HG02798 (cell line): ENCODE measurements at regions not wholly inside any gene's neighbourhood (a gene's known extent, or its start where the extent isn't known, plus 50 kb on each side); places are given as distances from the start of the nearest gene placed in this dataset.
A peak's percentile ranks its signal among the peaks of the same experiment; 100 is the strongest.

Experiments
- ATAC-seq: cut with Tn5 transposase; IDR thresholded peaks from one replicate; pipeline ENCODE4 v1.9.1; 2021; ENCODE audit warnings: mild to moderate bottlenecking; ENCODE audit not compliant: unreplicated experiment, poor library complexity

- ATAC-seq = no peak
Observed at GRCh38 chr20:39132511-39132910, 170.4 kb downstream of the DHX35 start.

- no peak for ATAC-seq
Observed at GRCh38 chr20:39132093-39132492, 169.9 kb downstream of the DHX35 start.

- no peak for ATAC-seq
Observed at GRCh38 chr20:39130627-39131026, 168.5 kb downstream of the DHX35 start.

- no peak for ATAC-seq
Observed at GRCh38 chr20:39129523-39129922, 167.4 kb downstream of the DHX35 start.

DNA sequence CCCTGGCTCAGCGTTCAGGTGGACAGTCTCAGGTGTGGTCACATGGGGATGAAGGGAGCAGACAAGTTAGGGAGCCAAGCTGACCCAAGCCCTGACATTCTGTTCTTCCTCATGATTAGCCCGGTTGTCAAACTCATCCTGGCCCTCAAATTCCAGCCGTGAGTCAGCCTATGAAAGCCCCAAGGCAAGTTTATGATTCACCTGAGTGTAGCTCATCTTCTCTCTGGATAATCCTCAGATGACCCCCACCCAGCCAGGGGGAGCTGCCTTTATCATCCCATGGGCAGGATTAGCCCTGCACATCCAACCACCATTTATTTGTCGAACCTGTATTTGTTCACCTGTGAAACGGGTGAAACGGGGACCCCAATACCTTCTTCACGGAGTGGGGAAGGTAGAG, 161.9 kb downstream of the DHX35 start:
- no peak for ATAC-seq

DNA sequence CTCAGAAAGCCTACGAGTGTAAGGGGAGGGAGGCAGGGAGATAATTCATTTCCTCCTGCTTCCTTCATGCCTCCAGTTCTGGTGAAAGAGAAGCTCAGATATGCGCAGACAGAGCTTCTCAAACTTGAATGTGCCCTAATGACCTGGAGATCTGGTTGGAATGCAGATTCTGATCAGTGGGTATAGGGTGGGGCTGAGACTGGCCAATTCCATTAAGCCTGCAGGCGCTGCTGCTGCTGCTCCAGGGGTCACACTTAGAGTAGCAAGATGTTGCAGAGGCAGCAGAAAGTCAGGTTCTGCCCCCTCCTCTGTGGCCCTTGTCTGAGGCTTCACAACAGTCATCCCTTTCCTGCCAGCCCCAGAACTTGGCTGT, 161.0 kb downstream of the DHX35 start:
- no peak for ATAC-seq

DNA sequence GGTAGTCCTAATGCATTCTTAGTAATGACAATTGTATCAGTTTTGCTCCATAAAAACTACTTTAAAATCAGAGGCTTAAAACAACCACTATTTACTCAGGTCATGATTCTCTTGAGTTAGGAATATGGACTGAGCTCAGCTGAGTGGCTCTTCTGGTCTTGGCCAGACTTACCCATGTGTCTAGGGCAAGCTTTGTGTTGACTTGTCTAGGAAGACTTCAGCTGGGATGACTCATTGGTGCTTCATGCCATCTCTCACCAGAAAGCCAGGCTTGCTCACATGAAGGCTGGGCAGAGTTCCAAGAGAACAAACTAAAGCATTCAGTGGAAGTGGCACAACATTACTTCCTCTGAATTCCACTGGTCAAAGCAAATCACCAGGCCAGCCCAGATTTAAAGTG, 155.3 kb downstream of the DHX35 start:
- no peak for ATAC-seq

GRCh38 chr20:39116020-39116419, 153.9 kb downstream of the DHX35 start:
- ATAC-seq = no peak

DNA sequence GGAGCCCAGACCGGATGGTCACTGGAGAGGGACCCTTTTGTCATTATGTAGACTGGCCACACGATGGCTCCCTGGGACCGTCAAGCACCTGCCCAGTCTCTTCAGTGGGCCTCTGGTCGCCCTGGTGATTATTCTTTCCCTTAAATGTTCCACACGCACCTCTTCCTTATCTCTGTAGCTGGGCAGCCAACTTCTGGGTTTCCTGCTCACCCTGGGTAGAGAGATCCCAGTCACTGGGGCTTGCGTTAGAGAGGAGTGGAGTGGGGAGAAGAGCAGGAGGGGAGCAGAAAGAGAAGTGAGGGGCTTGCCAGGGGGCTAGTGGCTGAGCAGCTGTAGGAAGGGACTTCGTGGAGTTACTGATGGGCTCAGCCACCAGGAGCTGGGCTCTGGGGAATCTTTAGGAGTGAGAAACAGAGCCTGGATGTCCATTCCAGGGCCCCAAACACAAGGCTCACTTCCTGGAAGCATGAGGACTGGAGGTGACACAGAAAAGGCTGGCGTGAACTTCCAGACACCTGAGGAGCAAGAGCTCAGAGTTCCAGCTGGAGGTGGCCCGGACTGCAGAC, 150.1 kb downstream of the DHX35 start:
- ATAC-seq = peak; percentile 65

DNA sequence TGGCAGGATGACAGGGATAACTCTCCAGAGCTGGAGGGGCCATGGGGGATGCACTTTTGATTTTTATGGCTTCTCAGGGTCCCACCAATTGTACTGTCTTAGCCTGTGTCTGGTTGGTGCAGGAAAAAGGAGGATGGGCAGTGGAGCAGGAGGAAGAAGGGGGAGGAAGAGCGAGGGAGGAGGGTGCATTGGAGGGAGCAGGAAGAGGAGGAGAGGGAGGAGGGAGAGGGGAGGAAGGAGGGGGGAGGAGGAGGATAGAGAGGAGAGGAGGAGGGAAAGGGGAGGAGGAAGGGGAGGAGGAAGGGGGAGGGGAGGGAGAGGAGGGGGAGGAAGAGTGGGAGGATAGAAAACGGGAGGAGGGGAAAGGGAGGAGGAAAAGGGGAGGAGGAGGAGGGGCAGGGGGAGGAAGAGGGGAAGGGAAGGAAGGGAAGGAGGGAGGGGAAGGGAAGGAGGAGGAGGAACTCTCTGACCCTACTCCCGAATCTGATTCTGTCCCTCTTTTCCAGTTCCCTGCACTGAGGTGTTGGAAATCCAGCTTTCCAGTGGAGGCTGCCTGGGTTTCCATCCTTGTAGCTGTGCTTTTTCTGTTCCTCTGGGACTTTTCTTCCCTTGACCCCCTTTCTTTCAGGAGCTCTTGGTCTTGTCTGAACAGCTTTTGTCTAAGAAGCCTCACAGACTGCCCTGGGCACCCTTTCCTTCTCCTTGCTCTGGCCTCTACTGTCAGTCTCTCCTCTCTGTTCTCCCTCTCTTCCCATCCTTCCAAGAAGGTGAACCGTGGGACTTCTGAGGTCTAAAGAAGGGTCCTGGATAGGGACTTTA, 149.4 kb downstream of the DHX35 start:
- ATAC-seq = no peak

- peak; percentile 33 for ATAC-seq
Observed at GRCh38 chr20:39110819-39111136, 148.6 kb downstream of the DHX35 start.

GRCh38 chr20:39109933-39110818, 148.0 kb downstream of the DHX35 start:
- ATAC-seq = no peak

GRCh38 chr20:39108746-39109145, 146.6 kb downstream of the DHX35 start:
- ATAC-seq = no peak

- ATAC-seq = no peak
Observed at GRCh38 chr20:39107741-39108140, 145.6 kb downstream of the DHX35 start.

- ATAC-seq = no peak
Observed at GRCh38 chr20:39106791-39107190, 144.6 kb downstream of the DHX35 start.

DNA sequence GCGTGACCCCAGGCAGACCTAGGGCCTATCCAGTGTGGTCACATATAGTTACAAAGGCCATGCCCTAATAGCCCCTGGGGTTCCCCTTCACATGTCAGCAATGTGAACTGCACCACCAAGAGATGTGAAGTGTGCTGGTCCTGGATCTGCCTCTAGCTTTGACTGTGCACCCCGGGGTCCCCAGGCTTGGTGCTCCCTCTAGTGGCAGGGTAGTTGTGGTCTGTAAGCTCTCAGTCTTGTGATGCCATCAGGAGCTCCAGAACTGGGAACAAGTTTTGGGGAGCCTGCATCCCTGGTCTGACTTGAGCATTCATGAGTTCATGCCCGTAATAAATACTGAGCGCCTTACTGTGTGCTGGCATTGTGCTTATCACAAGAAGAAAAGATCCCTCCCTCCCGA, 143.4 kb downstream of the DHX35 start:
- ATAC-seq = no peak

DNA sequence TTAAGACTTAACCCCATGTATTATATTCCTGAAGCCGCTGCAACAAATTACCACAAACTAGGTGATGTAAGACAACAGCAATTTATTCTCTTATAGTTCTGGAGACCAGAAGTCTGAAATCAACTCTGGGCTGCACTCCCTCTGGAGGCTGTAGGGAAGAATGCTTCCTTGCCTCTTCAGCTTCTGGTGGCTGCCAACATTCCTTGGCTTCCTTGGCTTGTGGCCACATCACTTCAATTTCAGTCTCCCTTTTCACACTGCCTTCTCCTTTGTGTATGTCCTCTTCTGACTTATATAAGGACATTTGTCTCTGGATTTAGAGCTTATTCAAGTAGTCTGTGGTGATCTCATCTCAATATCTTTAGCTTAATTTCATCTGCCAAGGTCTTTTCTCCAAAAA, 141.6 kb downstream of the DHX35 start:
- no peak for ATAC-seq

DNA sequence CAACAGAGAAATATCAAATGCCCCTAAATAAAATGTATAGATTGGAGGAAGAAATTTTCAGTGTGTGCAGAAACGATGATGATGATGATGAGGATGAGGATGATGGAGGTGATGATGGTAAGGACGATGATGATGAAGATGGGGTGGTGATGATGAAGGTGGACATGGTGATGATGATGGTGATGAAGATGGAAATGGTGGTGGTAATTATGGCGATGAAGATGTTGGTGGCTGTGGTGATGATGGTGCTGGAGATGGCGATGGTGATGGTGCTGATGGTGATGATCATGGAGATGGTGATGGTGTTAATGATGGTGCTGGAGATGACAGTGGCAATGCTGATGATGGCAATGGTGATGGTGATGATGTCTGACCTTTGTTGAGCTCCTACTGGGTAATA, 141.2 kb downstream of the DHX35 start:
- no peak for ATAC-seq

DNA sequence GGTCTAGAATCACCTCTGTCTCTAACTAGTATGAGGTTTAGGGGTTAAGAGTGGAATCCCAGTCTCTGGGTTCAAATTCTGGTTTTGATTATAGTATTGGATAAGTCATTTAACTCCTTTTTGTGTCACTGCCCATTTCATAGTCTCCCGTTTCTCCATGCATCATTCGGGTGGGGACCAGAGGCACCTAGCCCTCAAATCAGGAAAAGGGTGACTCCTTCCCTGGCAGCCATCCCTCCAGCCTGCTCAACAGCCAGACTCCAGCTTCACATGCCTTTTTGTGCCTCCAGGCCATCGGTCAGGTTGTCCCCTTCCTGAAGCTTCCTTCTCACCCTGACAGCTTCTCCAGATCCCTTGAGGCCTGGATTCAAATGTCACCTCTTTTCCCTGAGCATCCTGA, 139.8 kb downstream of the DHX35 start:
- no peak for ATAC-seq

GRCh38 chr20:39100691-39101090, 138.5 kb downstream of the DHX35 start:
- ATAC-seq = no peak

GRCh38 chr20:39097889-39098288, 135.7 kb downstream of the DHX35 start:
- no peak for ATAC-seq
